ENCODE measurements at regions not wholly inside any gene's neighbourhood (a gene's known extent, or its start where the extent isn't known, plus 50 kb on each side); places are given as distances from the start of the nearest gene placed in this dataset.

GRCh38 chr13:107324416-107325204 lies 756.7 kb upstream of the ARGLU1 start:
- Mint-ChIP-seq H3K36me3 (no peaks in the 10 kb centered on the region), H3K9me3 (peaks cover 6% of the 10 kb centered on the region), H3K4me3 (no peak overlapping the region), H3K27me3 (no peaks in the 10 kb centered on the region), H3K27ac (no peak overlapping the region), H3K4me1 (no peaks in the 10 kb centered on the region)
- ATAC-seq, result no peak

- H3K27ac Mint-ChIP-seq, result no peak overlapping the region
- ATAC-seq, result no peak
- H3K9me3 Mint-ChIP-seq, result no peaks in the 10 kb centered on the region
- no peak overlapping the region for H3K4me3 Mint-ChIP-seq
- H3K4me1 Mint-ChIP-seq, result no peaks in the 10 kb centered on the region
- no peaks in the 10 kb centered on the region for H3K27me3 Mint-ChIP-seq
- H3K36me3 Mint-ChIP-seq, result no peaks in the 10 kb centered on the region
Measured at GRCh38 chr13:107322228-107322627, 754.3 kb upstream of the ARGLU1 start.

- no peak overlapping the region for H3K27ac Mint-ChIP-seq
- ATAC-seq, result no peak
- H3K4me1 Mint-ChIP-seq, result no peaks in the 10 kb centered on the region
- H3K36me3 Mint-ChIP-seq, result no peaks in the 10 kb centered on the region
- H3K27me3 Mint-ChIP-seq, result no peaks in the 10 kb centered on the region
- no peak overlapping the region for H3K4me3 Mint-ChIP-seq
- peaks cover 6% of the 10 kb centered on the region for H3K9me3 Mint-ChIP-seq
Measured at GRCh38 chr13:107305178-107305577, 737.2 kb upstream of the ARGLU1 start.

GRCh38 chr13:107301724-107302374 lies 733.9 kb upstream of the ARGLU1 start:
- H3K27me3 Mint-ChIP-seq, result no peaks in the 10 kb centered on the region
- no peak overlapping the region for H3K4me3 Mint-ChIP-seq
- H3K4me1 Mint-ChIP-seq, result no peaks in the 10 kb centered on the region

GRCh38 chr13:107299717-107300116 lies 731.8 kb upstream of the ARGLU1 start:
- Mint-ChIP-seq H3K27ac (no peak overlapping the region), H3K4me3 (no peak overlapping the region), H3K27me3 (no peaks in the 10 kb centered on the region), H3K36me3 (no peaks in the 10 kb centered on the region), H3K4me1 (no peaks in the 10 kb centered on the region), H3K9me3 (peaks cover 7% of the 10 kb centered on the region)
- ATAC-seq, result no peak

More at GRCh38 chr13:107301724-107302374, 733.9 kb upstream of the ARGLU1 start:
- Mint-ChIP-seq H3K27ac (no peak overlapping the region), H3K9me3 (peaks cover 4% of the 10 kb centered on the region), H3K36me3 (no peaks in the 10 kb centered on the region)
- ATAC-seq, result no peak

- no peaks in the 10 kb centered on the region for H3K4me1 Mint-ChIP-seq
- H3K36me3 Mint-ChIP-seq, result no peaks in the 10 kb centered on the region
- H3K4me3 Mint-ChIP-seq, result no peak overlapping the region
- peaks cover 7% of the 10 kb centered on the region for H3K9me3 Mint-ChIP-seq
- H3K27me3 Mint-ChIP-seq, result no peaks in the 10 kb centered on the region
- H3K27ac Mint-ChIP-seq, result no peak overlapping the region
- no peak for ATAC-seq
Measured at GRCh38 chr13:107296804-107297203, 728.9 kb upstream of the ARGLU1 start.

GRCh38 chr13:107295416-107296140 lies 727.6 kb upstream of the ARGLU1 start:
- no peak overlapping the region for H3K27ac Mint-ChIP-seq
- H3K9me3 Mint-ChIP-seq, result peaks cover 7% of the 10 kb centered on the region
- no peaks in the 10 kb centered on the region for H3K36me3 Mint-ChIP-seq
- H3K27me3 Mint-ChIP-seq, result no peaks in the 10 kb centered on the region
- no peaks in the 10 kb centered on the region for H3K4me1 Mint-ChIP-seq
- H3K4me3 Mint-ChIP-seq, result no peak overlapping the region
- no peak for ATAC-seq

GRCh38 chr13:107293924-107294323 lies 726.0 kb upstream of the ARGLU1 start:
- no peaks in the 10 kb centered on the region for H3K27me3 Mint-ChIP-seq
- H3K4me1 Mint-ChIP-seq, result no peaks in the 10 kb centered on the region
- no peak for ATAC-seq
- peaks cover 7% of the 10 kb centered on the region for H3K9me3 Mint-ChIP-seq
- H3K4me3 Mint-ChIP-seq, result no peak overlapping the region
- no peak overlapping the region for H3K27ac Mint-ChIP-seq
- no peaks in the 10 kb centered on the region for H3K36me3 Mint-ChIP-seq

- peaks cover 7% of the 10 kb centered on the region for H3K9me3 Mint-ChIP-seq
- H3K4me1 Mint-ChIP-seq, result no peaks in the 10 kb centered on the region
- ATAC-seq, result no peak
- H3K27me3 Mint-ChIP-seq, result no peaks in the 10 kb centered on the region
- H3K27ac Mint-ChIP-seq, result no peak overlapping the region
- no peak overlapping the region for H3K4me3 Mint-ChIP-seq
- no peaks in the 10 kb centered on the region for H3K36me3 Mint-ChIP-seq
Measured at GRCh38 chr13:107291875-107292274, 723.9 kb upstream of the ARGLU1 start.

- Mint-ChIP-seq H3K36me3 (no peaks in the 10 kb centered on the region), H3K9me3 (peaks cover 4% of the 10 kb centered on the region), H3K27me3 (no peaks in the 10 kb centered on the region), H3K4me1 (no peaks in the 10 kb centered on the region), H3K27ac (no peak overlapping the region), H3K4me3 (no peak overlapping the region)
- no peak for ATAC-seq
Measured at GRCh38 chr13:107289540-107289939, 721.6 kb upstream of the ARGLU1 start.

GRCh38 chr13:107284173-107284572 lies 716.2 kb upstream of the ARGLU1 start:
- no peak overlapping the region for H3K4me3 Mint-ChIP-seq
- peaks cover 10% of the 10 kb centered on the region for H3K9me3 Mint-ChIP-seq
- no peak for ATAC-seq
- no peaks in the 10 kb centered on the region for H3K4me1 Mint-ChIP-seq
- no peaks in the 10 kb centered on the region for H3K27me3 Mint-ChIP-seq
- H3K36me3 Mint-ChIP-seq, result no peaks in the 10 kb centered on the region
- H3K27ac Mint-ChIP-seq, result no peak overlapping the region

GRCh38 chr13:107277911-107278310 lies 710.0 kb upstream of the ARGLU1 start:
- Mint-ChIP-seq H3K36me3 (no peaks in the 10 kb centered on the region), H3K9me3 (peaks cover 4% of the 10 kb centered on the region), H3K4me3 (no peak overlapping the region), H3K27me3 (no peaks in the 10 kb centered on the region), H3K27ac (no peak overlapping the region), H3K4me1 (no peaks in the 10 kb centered on the region)
- ATAC-seq, result no peak

- no peak overlapping the region for H3K27ac Mint-ChIP-seq
- no peaks in the 10 kb centered on the region for H3K36me3 Mint-ChIP-seq
- ATAC-seq, result no peak
- no peaks in the 10 kb centered on the region for H3K4me1 Mint-ChIP-seq
- no peaks in the 10 kb centered on the region for H3K27me3 Mint-ChIP-seq
- peaks cover 4% of the 10 kb centered on the region for H3K9me3 Mint-ChIP-seq
- H3K4me3 Mint-ChIP-seq, result no peak overlapping the region
Measured at GRCh38 chr13:107276936-107277335, 709.0 kb upstream of the ARGLU1 start.

GRCh38 chr13:107275945-107276614 lies 708.1 kb upstream of the ARGLU1 start:
- H3K27ac Mint-ChIP-seq, result no peak overlapping the region
- no peak overlapping the region for H3K4me3 Mint-ChIP-seq
- ATAC-seq, result no peak
- peaks cover 4% of the 10 kb centered on the region for H3K9me3 Mint-ChIP-seq
- H3K4me1 Mint-ChIP-seq, result no peaks in the 10 kb centered on the region
- no peaks in the 10 kb centered on the region for H3K27me3 Mint-ChIP-seq
- no peaks in the 10 kb centered on the region for H3K36me3 Mint-ChIP-seq

GRCh38 chr13:107275312-107275711 lies 707.4 kb upstream of the ARGLU1 start:
- peaks cover 4% of the 10 kb centered on the region for H3K9me3 Mint-ChIP-seq
- no peak overlapping the region for H3K27ac Mint-ChIP-seq
- H3K36me3 Mint-ChIP-seq, result no peaks in the 10 kb centered on the region
- no peak overlapping the region for H3K4me3 Mint-ChIP-seq
- H3K27me3 Mint-ChIP-seq, result no peaks in the 10 kb centered on the region
- no peak for ATAC-seq
- H3K4me1 Mint-ChIP-seq, result no peaks in the 10 kb centered on the region
